ENCODE measurements at regions not wholly inside any gene's neighbourhood (a gene's known extent, or its start where the extent isn't known, plus 50 kb on each side); places are given as distances from the start of the nearest gene placed in this dataset.
"Not testable (repeated sequence)": the region's sequence is repeated elsewhere in the genome, so short reads cannot be mapped to it uniquely, and the experiment has no call there.

DNA sequence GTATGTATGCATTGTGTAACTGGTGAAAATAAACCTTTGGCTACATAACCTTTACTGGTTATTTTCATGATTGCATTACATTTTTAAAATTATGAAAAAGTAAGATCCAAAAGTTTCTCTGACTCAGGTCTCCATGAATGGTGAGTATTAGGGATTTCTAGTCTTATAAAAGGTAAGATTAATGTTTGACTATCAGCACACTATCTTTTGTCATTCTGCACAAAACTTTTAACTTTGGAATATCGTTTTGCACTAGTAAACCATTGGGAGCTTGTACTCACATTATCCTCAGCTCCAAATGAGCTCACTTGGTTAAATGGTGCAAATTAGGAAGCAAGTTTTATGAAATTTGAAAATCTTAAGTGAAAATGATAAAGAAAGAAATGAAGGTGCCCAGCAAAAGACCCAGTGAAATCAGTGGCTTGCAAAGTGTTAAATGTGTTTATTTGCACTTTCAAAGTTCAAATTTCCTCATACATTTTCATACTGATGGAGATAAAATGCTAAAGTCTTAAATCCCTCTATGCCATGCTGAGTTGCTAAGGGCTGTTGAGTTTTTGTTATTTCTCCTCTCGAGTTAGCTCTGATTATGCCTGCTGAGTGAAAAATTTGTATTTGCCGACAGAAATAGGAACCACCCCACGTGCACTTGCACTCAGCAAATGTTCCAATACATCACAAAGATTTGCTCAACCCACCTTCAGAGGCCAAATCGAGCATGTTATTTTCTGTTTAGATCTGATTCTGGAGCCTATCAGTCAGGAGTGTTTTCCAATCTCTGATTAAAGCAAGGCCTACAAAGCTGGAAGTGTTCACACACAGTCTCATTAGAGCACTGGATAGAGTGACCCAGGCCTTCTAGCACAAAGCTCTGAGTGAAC, 885.7 kb downstream of the NR2F1-AS1 start:
- no peak for DNase-seq (ENCODE audit: low read depth in 2 of 2)

DNA sequence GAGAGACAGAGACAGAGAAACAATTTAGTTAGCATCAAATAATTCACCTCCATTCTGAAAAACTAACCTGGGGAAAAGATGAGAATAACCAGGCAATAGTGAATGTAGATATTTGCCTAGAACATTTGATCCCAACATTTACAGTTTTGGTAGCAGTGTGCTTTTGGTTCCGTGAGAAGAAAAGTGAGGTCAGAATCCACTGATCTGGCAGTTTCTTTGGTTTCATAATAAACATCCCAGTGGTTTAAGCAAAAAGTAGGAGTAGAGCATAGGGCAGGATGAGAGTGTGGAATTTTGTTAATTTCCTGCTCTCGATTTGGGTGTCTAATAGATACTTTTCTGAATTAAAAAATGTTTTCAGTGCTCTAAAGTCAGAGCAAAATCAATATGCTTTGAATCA, 887.0 kb downstream of the NR2F1-AS1 start:
- DNase-seq (ENCODE audit: low read depth in 2 of 2): no peak

DNA sequence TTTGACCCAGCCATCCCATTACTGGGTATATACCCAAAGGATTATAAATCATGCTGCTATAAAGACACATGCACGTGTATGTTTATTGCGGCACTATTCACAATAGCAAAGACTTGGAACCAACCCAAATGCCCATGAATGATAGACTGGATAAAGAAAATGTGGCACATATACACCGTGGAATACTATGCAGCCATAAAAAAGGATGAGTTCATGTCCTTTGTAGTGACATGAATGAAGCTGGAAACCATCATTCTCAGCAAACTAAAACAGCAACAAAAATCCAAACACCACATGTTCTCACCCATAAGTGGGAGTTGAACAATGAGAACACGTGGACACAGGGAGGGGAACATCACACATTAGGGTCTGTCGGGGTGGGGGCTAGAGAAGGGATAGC, 889.1 kb downstream of the NR2F1-AS1 start:
- DNase-seq (ENCODE audit: low read depth in 2 of 2): not testable (repeated sequence)

DNA sequence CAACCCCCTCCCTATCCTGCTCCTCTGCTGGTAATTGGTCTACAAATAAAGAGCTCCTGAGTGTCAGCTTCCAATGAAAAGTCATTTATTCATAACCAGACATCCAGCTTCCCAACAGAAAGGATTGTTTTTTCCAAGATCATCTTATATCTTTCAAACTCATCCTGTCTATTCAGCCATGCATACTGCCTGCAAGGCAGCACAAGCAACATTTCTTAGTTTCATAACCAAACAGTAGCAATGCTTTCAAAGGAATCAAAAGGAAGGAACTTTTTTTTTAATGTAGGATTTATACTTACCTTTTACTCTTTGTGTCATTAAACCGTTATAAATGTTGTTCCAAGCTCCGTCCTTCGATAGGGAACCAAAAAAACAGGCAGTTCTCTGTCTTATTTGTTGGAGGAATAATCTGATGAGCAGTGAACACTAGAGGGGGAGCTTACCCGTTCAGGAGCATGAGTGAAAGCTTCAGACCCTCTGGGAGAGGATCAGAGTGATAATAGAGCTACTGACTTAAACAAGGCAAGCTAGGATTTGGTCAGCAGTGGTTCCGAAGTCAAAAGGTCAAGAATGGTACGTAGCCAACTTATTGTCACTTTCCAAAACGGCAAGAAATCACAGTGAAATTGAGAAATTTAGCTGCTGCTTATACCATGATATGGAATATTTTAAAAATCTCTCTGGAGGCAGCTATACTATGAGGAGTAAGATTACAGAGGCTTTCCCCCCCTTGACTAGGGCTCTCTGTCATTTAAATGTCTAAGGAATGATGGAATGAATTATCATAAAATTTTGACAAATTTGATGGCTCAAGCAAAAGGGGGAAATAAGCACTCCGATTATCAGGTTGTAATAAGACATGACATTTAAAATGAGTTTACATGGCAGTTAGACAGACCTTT, 892.9 kb downstream of the NR2F1-AS1 start:
- DNase-seq (ENCODE audit: low read depth in 2 of 2): peak; percentile 13 to 21

DNA sequence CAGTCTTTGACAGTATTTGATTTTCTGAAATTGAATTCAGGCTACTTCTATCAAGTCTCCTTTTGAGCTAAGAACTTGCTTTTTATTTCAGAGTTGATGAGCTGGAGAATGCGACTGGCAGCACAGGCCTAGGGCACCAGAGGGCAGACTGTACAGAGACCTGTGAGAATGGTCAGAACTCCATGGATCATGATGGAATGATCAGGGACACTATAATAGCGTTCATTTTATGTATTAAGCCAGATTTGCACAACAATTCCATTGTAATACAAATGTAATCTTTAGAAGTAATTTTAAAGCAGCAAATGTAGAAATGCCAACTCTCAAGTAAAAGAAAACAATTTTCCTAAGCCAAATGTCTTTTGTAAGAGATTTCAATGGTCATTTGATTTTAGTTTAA, 902.4 kb downstream of the NR2F1-AS1 start:
- no peak for DNase-seq (ENCODE audit: low read depth in 2 of 2)

DNA sequence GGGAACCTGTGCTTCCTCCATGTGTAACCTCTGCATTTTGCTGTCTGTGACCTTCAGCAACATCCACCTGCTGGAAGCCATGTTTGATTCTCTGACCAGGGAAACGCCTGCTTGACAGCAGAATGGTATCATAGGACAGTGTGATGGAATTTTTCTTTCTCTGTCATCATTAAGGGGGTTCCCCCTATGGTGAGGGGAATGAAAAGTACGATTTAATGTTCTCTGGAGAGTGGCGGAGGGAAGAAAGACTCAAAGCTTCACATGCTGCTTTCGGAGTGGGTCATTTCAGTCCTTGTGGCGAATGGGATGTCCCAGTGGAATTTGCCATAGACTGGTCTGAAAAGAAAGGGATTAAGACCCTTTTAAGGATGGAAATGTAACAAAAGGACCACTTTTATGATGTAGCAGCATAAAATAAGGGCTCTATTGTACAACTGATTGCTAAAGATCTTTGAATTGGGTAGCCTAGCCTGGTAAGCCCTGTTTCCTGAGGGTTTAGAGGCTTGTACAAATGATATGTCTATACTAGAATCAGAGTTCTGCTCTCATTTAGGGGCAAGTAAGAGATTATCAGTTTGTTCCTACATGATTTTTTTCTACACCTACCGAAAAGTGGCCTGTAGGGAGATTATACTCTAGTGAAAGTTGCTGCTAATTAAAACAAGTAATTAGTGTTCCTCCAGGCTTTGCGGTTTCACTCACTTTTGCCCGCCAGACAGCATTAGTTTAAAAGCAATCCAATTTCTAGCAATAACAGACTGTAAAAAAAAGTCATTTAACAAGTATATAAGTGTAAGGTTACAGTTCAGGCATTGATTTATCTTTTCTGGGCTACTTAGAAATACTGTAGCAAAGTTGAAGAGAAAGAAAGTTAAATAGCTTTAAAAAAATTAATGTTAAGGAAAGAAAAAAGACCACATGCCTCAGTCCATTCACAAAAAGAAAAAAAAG, 904.5 kb downstream of the NR2F1-AS1 start:
- no peak for DNase-seq (ENCODE audit: low read depth in 2 of 2)

DNA sequence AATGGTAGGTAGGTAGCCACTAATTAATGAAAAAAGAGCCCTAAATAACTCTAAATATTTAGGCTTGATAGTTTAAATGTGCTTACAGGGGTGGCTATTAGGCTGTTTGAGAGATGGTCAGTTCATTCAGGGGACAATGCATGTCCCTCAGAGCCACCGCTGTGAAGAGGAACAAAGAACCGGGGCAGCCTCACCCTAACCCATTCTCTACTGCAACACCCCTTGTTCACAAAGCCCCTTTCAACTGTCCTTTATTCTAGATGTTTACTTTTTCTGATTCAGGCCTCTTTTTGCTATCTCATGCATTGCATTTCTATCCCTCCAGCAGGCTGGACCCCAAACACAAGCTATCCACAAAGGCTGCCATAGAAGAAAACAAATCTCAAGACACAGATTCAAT, 906.7 kb downstream of the NR2F1-AS1 start:
- no peak for DNase-seq (ENCODE audit: low read depth in 2 of 2)

DNA sequence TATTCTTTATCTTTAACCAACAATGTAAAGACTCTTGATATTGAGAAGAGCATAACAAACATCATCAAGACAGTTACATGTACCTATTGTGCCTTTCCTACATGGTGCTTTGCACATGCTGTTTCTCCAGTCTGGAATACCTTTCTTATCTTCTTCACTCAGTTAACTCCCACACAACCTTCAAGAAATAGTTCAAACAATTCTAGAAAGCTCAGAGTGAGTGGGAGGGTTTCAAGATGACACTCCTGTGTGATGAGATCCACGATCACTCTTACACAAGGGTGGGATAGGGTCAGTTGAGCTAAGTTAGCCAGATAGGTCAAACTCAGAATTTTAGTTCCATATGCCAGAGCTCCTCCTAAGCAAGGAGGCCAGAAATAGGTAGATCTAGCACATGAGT, 915.5 kb downstream of the NR2F1-AS1 start:
- DNase-seq (ENCODE audit: low read depth in 2 of 2): no peak

DNA sequence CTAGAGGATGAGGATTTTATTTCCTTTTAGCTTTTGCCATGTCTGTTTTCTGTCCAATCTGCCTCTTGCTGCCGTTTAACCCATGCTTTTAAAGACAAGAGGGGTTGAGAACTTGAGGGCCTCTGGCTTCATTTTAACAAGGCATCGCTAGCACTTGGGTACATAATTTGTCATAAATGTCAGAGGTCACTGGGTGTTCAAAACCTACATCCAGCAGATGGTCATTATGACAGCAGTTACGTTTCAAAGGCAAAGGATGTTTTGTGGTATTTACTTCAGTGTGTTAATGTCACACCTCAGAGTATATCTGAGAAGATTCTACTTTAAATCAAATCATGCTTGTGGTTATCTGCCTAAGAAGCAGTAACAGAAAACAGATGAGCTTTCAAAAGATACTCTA, 918.3 kb downstream of the NR2F1-AS1 start:
- DNase-seq (ENCODE audit: low read depth in 2 of 2): no peak

DNA sequence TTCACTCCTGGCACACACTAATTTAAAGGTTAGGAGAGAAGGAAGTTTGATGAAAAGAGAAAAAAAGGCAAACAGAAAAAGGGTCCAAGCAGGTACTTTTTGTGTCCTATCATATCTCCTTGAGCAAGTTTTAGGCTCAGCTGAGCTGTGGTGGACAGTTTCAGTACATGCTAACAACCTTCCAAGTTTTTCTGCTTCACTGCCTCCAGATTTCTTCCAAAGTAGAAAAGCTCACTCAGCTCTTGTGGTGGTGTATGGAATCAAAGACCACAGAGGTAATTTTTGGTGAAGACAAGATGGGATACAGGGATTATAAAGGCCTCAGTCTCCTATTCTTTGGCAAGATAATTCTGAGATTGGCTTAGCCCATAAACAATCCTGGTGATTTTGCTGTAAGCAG, 921.8 kb downstream of the NR2F1-AS1 start:
- DNase-seq (ENCODE audit: low read depth in 2 of 2): no peak

DNA sequence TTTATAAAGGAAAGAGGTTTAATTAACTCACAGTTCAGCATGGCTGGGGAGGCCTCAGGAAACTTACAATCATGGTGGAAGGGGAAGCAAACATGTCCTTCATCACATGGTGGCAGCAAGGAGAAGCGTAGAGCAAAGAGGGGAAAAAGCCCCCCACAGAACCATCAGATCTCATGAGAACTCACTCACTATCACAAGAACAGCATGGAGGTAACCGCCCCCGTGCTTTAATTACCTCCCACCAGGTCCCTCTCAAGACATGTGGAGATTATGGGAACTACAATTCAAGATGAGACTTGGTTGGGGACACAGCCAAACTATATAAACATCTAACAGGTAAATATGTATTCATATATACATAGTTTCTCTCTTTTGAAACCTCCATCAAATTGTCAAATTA, 926.4 kb downstream of the NR2F1-AS1 start:
- DNase-seq (ENCODE audit: low read depth in 2 of 2): not testable (repeated sequence)

DNA sequence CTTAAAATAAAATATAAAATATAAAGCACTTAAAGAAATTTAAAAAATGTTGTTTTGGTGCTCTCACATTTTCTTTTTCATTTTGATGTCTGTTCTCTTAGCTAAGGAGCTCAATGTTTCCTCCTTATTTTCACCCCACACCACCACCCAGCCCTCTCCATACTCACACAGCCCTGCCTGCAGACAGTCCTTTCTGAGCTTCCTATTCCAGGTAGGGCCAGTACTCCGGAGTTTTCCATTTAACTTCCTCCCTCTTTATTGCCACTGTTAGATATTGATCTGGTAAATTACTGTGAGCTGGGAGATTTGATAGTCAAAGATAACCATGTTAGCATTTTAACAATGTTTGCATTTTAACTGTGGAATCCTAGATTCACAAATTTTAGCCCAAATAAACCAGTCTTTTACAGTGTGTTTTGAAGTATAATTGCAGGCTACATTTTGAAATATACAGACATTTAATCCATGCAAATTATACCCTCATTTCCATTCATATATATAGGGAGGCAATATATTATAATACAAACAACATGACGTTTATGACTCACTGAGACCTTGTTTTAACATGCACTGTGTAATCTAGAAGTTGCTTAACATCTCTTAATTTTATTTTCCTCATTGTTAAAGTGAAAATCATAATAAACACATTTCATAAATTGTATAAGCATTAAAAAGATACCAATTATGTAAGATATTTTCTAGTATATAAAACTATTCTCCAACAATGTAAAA, 927.1 kb downstream of the NR2F1-AS1 start:
- DNase-seq (ENCODE audit: low read depth in 2 of 2): no peak

DNA sequence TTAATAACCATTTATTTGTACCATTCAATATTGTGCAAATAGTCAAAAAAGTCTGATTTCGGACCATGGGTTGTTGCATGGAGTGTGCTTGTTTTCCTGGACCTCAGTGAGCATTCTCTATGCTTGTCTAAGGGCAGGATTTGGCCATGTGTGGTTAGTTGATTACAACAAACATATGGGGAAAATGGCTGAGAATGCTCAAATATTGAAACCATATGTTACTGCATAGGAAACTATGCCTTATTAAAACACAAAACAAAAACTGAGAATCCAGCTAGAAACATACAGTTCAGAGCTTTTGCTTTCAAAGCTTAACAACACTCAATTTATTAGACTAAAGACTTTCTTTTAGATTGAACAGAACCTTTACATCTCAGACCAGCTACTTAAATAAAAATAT, 928.3 kb downstream of the NR2F1-AS1 start:
- DNase-seq (ENCODE audit: low read depth in 2 of 2): peak; percentile 66

DNA sequence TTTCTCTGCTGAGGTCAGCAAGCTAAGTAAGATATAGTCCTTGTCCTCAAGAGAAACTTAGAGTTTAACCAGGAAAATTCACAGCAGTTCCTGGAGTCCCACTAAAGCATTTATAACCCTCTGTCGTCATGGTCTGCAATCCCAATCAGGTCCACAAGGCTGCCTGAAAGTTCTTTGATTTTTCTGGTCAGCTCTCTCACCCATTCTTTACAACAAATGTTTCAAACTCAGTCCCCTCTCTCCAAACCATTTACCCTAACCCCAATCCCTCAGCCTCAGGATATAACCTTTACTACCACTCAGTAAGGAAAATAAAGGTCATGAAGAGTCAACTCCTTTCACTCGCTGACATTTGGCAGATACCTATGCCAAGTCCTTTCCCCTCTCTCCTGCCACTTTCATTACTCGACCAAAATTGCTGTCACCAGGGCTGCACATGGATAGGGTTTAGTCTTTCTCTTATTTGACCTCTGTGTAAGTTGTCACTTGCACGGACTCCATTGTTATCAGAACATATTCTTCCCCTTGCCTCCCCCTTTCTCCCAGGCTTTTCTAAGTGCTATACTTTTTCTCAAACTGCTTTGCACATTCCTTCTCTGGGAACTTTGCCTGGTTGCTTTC, 936.6 kb downstream of the NR2F1-AS1 start:
- DNase-seq (ENCODE audit: low read depth in 2 of 2): no peak

DNA sequence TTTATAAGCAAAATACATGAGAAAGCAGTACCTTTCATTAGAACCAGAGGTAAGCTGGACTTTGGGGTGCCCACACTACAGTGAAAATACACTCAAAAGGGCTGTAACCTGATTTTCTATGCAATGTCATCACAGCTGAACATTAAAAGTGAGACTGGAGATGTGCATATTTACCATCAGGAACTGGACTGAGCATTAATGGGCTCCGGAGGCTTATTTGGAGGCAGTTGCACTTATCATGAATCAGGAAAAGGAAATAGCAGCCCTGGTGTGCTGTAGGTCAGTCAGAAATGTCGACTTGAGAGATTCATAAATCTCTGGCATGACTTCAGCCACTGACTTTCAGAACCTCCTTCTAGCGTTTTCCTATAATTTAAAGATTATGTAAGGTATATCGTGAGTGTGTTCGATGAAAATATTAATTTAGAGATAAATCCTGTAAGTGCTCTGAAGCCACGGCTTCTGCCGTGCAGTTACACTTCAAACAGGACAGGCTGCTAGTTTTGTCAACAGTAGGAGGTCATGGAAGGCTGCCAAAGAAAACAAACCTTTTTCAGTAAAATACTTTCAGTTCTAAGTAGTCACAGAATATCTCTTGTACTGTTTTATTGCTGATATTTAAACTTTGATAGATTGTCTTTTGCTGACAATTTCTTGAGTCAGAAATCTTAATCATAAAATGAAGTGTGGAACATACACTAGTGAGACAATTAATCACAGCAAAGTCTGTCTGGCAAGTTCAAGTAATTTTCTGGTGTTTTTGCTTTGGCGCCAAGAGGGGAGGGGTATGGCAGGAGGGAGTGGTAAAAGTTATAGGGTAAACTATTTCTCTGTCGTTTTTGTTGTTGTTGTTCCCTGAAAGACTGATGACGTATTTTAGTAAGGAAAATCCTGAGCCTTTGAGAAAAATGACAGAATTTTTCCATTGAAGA, 939.7 kb downstream of the NR2F1-AS1 start:
- peak; percentile 61 to 71 for DNase-seq (ENCODE audit: low read depth in 2 of 2)

DNA sequence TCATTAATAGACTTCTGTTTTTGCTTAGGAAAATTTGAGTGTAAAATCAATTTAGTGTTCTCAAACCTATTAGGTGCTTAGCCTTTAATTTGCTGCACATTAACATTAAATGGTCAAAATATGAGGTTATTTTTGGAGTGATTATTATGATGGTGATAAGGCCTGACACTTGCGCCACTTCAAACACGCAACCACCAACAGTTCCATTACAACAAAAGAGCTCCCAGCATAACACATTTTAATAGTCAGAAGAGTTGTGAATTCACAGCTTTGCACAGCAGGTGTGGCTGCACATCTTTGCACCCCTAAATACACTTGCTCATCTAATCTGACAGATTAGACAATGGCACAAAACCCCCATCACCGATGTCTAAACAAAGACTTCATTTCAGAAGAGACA, 940.7 kb downstream of the NR2F1-AS1 start:
- no peak for DNase-seq (ENCODE audit: low read depth in 2 of 2)

DNA sequence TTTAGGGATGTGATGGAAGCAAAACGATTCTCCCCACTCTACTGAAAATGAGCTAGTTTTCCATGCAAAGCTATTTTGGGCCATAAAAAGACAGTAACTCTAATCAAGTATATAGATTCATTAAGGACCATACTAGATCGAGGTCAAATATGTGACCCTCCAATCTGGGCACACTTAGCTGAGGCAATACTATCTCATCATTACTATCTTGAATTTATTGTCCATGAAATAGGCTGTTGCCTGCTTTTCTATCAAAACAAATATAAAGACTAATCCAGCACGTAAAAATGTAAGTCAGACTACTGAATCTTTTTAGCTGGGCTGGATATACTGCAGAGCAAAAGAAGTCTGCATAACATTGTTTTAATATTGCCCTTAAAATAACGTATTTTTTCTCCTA, 943.1 kb downstream of the NR2F1-AS1 start:
- DNase-seq (ENCODE audit: low read depth in 2 of 2): no peak

DNA sequence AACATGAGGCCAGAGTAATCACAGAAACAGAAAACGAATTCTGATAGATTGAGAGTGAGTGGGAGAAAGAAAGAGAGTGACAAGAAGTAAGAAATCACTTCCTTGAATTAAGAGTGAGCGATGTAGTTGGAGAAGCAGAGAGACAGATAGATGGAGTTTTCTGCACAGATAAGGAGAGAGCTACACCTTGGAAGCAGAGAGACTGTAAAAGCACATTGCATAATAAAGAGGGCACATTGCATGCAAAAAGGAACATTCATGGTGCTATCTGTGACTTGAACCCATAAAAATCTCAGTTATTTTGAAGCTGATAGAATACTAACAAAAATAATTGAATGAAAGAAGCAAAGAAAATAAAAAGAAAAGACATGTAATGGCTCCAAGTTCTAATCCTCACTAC, 943.8 kb downstream of the NR2F1-AS1 start:
- DNase-seq (ENCODE audit: low read depth in 2 of 2): no peak

DNA sequence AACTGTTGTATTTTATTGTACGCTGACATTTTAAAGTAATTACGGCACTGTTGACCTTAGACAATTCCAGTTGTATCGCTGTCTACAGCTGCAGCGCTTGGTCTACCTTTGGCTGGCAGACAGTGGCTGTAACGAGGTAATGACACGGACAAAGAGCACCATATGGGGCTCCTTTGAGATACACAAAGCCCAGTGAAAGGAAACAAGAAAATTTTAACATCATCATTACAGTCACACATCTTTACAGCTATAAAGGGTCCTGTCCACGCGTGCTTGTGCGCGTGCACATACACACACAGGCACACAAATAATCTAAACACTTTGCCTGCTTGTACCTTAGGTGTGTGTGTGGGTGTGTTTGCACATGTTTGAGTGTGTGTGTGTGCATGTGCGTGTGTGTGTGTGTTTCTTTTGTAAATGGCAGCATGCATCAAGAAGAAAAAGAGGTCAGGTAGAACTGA, 946.0 kb downstream of the NR2F1-AS1 start:
- DNase-seq (ENCODE audit: low read depth in 2 of 2): no peak

Data from fibroblast of skin of left biceps (primary cell).